NK-92 treated with Interleukin-12 subunit alpha and Interleukin-12 subunit beta, amount 100 ng/mL, for 24 hours (cell line): ENCODE measurements at regions not wholly inside any gene's neighbourhood (a gene's known extent, or its start where the extent isn't known, plus 50 kb on each side); places are given as distances from the start of the nearest gene placed in this dataset.

ENCODE experiments used
- DNase-seq: peaks from one replicate; lab custom pipeline; 2025; lab: John Stamatoyannopoulos, UW

DNA sequence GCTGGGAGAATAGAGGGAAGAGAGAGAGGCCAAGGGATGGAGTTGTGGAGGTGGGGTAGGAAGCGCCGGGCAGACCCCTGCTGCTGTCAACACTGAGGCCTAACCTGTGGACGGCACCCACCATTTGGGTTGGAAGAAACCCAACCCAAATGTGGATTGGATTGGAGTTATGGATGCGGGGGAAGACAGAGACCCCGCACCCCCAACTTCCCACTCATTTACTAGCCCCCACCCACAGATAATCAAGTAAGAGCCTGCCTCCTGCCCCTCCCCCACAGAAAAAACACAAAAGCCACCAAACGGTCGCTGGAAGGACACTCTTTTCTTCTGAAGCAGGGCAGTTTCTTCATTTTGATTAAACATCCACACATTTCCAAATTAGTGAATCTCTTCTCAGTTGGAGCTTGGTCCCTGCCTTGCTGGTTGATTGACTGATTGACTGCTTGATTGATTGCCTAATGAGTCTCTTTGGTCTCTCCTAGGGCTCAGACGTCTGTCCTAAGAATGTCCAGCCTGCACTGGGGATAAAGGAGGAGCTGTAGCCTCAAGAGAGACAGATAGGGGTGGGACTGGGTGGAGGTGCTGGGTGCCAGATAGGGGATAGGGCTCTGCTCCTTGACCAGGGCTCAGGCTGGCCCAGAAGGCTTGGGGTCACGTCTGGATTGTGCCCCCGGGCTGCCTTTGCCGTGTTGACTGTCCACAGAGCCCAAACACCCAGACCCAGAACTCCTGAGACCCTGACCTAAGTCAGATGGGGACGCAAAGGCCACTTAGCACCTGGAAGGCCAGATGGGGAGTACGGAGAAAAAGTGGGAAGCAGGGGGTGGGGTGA lies 74.9 kb upstream of the FOXP4 start:
- no peak for DNase-seq

DNA sequence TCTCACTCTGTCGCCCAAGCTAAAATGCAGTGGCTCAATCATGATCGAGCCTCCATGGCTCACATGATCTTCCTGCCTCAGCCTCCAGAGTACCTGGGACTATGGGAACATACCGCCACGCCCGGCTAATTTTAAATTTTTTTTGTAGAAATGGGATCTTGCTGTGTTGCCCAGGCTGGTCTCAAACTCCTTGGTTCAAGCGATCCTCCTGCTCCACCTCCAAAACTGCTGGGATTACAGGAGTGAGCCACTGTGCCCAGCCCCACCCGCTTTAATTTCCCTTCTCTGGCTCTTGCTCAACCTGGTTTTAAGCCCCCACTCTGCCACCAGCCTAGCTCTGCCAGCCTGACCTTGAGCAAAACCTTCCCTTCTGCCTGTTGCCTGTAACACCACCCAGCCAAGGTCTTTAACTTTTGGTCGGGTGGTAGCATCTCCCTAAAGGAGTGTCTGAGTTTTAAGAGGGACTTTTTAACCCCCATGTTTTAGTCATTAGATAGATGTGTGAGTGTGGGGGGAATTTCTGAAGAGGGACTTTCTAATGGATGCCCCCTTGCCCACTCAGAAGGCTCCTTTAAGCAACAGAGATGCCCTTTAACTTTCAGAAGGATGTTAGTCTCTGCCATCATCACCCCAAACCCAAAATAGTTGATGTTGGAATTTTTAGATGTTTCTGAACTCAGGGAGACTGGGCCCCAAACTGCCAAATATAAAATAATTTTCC lies 71.8 kb upstream of the FOXP4 start:
- no peak for DNase-seq

DNA sequence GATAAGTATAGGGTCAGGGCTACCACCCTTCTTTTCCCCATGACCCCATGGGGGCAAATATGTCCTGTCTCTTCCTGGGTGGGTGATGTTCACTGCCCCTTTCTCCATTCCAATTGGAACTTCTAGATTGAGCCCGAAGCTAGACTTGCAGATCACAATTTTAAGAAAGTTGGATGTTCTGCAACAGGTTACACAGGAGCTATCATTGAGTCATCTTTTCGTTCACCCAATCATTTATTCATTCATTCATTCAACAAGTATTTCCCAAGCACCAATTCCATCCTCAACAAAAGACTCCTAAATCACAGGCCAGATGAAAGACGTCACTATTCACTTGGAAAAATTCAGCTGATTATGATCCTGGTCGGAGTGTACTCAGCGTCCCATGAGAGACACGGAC lies 71.0 kb upstream of the FOXP4 start:
- DNase-seq, result no peak

DNA sequence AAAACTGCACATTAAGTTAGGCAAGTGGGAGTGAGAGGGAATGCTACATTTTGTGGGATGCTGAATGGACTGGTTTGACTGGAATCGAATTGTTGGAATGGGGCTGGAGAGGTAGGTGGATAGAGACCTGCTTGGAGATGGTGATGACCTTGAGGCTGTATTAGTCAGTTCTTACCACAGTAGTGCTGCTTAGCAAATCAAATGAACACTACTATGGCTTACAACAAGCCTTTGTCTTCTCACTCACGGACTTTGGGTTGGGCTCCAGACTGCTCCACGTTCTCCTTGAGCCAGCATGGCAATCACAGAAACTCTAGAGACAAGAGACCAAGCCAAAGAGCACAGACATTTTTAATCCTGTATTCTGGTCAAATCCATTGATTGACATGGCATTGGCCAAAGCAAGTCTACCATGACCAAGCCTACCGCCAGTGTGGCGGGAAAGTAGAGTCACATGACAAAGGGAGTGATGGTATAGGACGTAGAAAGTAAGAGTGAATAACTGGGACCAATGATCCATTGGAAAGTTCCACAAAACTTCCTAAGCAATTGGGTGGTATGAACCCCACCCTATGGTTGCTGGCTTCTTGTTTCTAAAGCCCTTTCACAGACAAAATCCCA lies 70.3 kb upstream of the FOXP4 start:
- no peak for DNase-seq

DNA sequence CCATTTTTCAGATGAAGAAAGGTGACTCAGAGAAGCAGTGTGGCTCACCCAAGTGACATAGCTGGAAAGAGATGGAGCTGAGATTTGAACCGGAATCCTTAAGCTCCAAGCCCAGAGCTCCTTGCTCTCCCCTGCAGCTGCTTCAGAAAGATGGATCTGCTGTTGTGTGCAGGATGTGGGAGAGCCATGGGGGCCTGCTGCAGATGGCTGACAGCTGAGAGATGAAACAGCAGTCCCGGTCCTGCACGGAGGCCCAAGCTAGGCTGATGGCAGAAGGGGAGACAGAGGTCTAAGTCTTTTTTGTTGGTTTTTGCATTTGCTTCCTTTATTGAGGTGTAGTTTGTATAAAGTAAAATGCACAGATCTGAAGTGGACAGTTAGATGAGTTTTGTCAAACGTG lies 69.8 kb upstream of the FOXP4 start:
- DNase-seq, result no peak

DNA sequence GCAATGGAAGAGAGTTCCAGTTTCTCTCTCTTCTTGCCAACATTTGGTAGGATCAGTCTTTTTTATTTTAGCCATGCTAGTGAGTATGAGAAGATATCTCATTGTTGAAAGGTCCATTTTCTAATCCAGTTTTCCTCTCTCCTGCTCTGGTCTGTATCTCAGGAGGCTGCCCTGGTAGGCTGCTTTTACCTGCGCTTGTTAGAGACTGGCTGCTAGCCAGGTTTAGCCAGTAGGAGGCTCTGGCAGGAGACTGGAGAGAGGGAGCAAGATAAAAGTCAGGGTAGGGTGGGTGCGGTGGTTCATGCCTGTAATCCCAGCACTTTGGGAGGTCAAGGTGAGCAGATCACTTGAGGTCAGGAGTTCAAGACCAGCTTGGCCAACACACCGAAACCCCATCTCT lies 68.6 kb upstream of the FOXP4 start:
- no peak for DNase-seq

DNA sequence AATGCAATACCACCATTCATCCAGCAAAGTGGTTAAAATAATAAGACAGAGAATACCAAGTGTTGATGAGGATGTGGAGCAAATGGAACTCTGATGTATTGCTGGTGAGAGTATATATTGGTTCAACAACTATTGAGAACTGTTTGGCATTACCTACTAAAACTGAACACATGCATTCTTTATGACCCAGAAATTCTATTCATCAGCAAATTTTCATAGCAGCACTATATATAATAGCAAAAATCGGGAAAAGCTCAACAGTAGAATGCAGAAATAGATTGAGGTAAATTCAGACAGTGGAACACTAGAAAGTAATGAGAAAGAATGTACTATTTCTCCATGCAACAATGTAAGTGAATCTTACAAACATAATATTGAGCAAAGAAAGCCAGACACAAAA lies 62.2 kb upstream of the FOXP4 start:
- DNase-seq, result no peak

DNA sequence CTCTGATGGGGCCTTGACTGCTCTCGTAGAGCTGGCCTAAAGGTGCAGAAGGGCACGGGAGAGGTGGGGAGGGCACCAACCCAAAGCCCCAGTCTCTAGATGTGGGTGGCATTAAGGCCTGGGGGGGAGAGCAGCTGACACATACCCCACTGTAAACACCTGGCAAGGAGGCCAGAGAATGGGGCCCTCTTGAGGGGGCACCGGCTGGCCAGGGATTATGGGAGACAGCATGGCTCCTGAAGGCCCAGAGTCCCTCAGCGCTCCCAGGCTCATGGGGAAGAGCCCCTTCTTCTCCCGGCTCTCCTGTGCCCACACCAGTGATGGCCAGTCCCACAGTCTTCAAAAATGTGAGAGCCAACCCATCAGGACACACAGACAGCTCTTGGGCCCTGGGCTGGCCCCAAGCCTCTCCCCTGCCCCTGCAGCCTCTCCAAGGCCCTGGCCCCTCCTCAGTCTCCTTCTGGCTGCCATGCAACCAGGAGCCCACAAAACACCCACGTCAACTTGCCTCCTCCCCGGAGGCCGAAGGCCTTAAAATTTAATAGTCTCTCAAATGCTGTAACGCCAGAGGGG lies 58.2 kb upstream of the FOXP4 start:
- DNase-seq, result no peak

DNA sequence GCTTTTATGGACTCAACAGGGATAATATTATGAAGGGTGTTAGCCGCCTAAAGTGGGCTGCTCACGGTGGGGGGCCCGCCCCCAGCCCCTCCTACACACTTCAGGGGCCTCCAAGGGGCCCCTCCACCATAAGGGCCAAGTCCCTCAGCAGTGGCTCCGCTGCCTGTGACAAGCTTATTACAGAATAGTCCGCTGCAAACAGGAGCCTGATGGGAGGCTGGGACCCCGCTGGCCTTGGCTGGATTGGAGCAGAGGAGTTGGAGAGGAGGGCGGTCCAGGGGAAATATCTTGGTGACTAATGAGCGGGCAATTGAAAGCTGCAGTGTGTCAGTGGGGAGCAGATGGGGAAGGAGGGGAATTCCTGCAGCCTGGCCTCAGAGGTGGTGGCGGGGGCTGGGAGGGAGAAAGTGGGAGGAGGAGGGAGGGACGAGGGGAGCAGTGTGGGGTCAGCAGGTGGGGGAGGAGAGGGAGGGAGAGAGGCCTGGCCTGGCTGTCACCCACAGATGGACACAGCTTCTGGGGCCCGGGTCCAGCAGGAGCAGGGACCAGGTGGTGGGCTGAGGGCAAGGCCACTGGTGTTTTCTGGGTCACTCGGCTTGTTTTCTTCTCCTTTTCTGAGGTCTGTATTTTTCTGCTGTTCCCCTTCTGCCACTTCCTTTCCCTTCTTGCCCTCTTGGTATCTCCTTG lies 57.6 kb upstream of the FOXP4 start:
- no peak for DNase-seq

DNA sequence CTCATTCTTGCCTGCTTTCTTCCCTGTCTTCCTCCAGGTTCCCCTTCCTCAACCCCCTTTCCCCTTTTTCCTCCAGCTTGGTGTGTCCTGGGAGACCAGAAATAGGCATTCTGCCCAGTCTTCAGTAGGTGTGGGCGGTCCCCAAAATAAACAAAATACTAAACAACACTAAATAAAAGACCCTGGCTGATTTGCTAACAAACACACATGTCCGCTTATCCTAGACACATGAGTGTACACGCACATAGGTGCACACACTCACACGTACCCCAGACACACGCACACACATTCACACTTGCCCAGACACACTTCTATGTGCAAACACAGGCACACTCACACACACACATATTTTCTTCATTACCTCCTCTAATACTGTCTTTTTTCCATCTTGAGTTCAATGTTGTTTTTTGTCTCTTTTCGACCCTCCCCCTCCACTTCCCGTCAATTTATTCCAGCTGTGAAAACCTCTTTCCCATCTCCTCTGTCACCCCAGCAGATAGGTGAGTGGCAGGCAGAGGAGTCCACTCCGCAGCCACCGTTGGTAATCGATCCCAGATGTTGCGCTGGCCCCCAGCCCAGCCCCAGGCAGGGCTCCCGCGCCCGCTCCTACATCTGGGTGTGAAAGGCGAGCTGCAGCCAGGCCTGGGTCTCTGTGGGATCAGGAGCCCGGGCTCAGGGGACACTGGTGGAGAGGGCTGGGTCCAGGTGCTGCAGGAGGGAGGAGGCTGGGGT lies 56.9 kb upstream of the FOXP4 start:
- no peak for DNase-seq

DNA sequence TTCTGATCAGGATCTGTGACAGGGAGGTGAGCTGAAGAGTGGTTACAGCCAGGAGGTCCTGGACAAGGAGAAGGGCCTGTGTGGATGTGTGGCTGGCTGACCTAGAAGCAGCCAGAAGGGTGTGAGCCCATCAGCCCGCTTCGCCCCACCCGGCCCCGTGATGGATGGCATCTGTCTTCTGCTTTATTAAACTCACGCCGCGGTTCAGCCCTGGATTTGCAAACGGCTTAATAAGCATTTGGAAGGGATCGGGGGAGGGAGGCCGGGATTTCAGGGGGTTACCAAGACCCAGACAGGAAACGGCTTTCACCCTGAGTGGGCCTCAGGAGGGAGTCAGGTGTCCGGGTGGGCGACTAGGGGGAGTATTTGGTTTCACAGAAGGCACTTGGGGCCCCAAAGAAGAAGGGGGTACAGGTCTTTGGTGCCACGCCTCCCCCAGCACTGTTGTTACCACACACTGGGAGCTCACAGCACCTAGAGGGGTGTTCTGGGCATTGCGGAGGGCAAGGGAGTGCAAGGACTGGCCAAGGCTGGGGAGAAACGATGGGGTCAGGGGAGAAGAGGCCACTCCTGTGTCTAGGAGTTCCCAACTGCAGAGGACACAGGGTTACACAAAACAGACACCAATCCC lies 53.8 kb upstream of the FOXP4 start:
- no peak for DNase-seq

DNA sequence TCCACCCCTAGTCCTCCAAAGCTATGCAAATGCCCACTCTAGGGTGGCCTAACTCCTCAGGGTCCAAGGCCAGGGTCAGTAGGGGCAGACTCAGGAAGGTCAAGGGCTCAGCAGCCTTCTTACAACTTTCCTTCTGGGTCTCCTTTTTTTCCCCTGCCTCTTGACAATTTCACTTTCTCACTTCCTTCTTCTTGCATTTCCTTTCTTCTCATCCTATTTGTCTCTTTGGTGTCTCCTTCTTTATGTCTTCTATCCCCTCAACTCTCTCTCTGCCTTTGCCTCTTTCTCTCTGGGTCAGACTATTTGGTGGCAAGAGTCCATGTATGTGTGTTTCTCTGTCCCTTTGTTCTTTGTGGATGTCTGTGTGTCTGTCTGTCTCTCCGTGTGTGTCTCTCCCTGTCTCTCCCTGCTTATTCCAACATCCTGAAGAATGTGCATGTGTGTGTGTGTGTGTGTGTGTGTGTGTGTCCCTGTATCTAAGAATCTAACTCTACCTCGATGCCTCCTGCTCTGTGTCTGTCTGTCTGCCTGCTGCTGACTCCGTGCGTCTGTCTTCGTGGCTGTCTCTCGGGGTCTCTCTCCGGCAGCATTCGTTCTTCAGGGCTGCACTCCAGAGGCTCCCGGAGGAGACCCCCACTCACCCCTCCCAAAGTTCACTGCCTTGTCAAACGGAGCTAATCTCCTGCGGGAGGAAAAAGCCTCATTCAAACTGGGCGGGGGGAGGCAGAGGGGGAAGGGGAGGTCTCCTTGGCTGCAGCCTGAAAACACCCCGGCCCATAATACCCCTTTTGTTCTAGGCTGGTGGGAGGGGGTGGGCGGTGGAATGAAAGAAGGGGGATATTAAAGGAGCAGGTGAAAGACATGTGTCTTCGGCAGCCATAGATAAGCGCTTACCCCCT lies 51.7 kb upstream of the FOXP4 start:
- DNase-seq, result no peak
